ENCODE measurements at regions not wholly inside any gene's neighbourhood (a gene's known extent, or its start where the extent isn't known, plus 50 kb on each side); places are given as distances from the start of the nearest gene placed in this dataset.
"Not testable (repeated sequence)": the region's sequence is repeated elsewhere in the genome, so short reads cannot be mapped to it uniquely, and the experiment has no call there.

GRCh38 chr2:201946746-201947145 lies 86.9 kb upstream of the FZD7 start:
- DNase-seq = not testable (repeated sequence)

GRCh38 chr2:201947287-201947686 lies 86.4 kb upstream of the FZD7 start:
- DNase-seq = no peak

GRCh38 chr2:201949181-201949926 lies 84.3 kb upstream of the FZD7 start:
- DNase-seq = no peak

GRCh38 chr2:201949927-201950246 lies 83.8 kb upstream of the FZD7 start:
- no peak for DNase-seq

GRCh38 chr2:201950606-201951005 lies 83.0 kb upstream of the FZD7 start:
- no peak for DNase-seq

GRCh38 chr2:201952187-201952586 lies 81.5 kb upstream of the FZD7 start:
- no peak for DNase-seq

GRCh38 chr2:201953396-201953795 lies 80.3 kb upstream of the FZD7 start:
- DNase-seq = no peak

GRCh38 chr2:201953880-201954279 lies 79.8 kb upstream of the FZD7 start:
- no peak for DNase-seq

GRCh38 chr2:201955231-201955630 lies 78.4 kb upstream of the FZD7 start:
- no peak for DNase-seq

GRCh38 chr2:201955702-201956141 lies 77.9 kb upstream of the FZD7 start:
- no peak for DNase-seq

GRCh38 chr2:201956361-201956760 lies 77.3 kb upstream of the FZD7 start:
- DNase-seq = no peak

- DNase-seq = no peak
Measured at GRCh38 chr2:201957091-201957490, 76.6 kb upstream of the FZD7 start.

- no peak for DNase-seq
Measured at GRCh38 chr2:201959198-201959597, 74.5 kb upstream of the FZD7 start.

- DNase-seq = no peak
Measured at GRCh38 chr2:201959626-201960025, 74.0 kb upstream of the FZD7 start.

- DNase-seq = no peak
Measured at GRCh38 chr2:201960305-201960704, 73.3 kb upstream of the FZD7 start.

GRCh38 chr2:201961401-201961800 lies 72.3 kb upstream of the FZD7 start:
- no peak for DNase-seq

- no peak for DNase-seq
Measured at GRCh38 chr2:201962774-201963562, 70.7 kb upstream of the FZD7 start.

GRCh38 chr2:201964011-201964410 lies 69.6 kb upstream of the FZD7 start:
- DNase-seq = no peak

GRCh38 chr2:201964631-201965206 lies 68.9 kb upstream of the FZD7 start:
- DNase-seq = peak; percentile 42

- DNase-seq = no peak
Measured at GRCh38 chr2:201965550-201965949, 68.1 kb upstream of the FZD7 start.

GRCh38 chr2:201966691-201967438 lies 66.8 kb upstream of the FZD7 start:
- DNase-seq = no peak

- no peak for DNase-seq
Measured at GRCh38 chr2:201968050-201968449, 65.6 kb upstream of the FZD7 start.

GRCh38 chr2:201968476-201968875 lies 65.2 kb upstream of the FZD7 start:
- DNase-seq = no peak

Data from CD4-positive, alpha-beta T cell treated with Interleukin-17A for 1 hour (primary cell).